H1 (cell line): ENCODE measurements at regions not wholly inside any gene's neighbourhood (a gene's known extent, or its start where the extent isn't known, plus 50 kb on each side); places are given as distances from the start of the nearest gene placed in this dataset.

Experiments
- CTCF ChIA-PET: fragments of 300-600 bp; sonication (Branson Sonifier 250); formaldehyde crosslinking; loops from one replicate; lab custom pipeline; 2021; ENCODE audit not compliant: partially characterized antibody; lab: Charles Lee
- POLR2A ChIA-PET: fragments of 300-600 bp; sonication (Branson Sonifier 250); formaldehyde crosslinking; loops from one replicate; lab custom pipeline; 2021; ENCODE audit warnings: inconsistent platforms; ENCODE audit not compliant: partially characterized antibody; lab: Charles Lee
- DNase-seq, 2 experiments: peaks; one replicate each; pipeline versions ENCODE4 v3.0.0 to v3.0.0-alpha.2; 2010 to 2022; ENCODE audit warnings: low spot score in 2 of 2, low read depth in 1 of 2, mixed read lengths in 1 of 2
- FAIRE-seq: peaks from 2 replicates; lab custom pipeline; 2011; peaks lifted over from hg19 to GRCh38; lab: Jason Lieb, UNC
- H2AFZ ChIP-seq: 2 replicates; pipeline ENCODE4 v1.8.1; 2012; ENCODE audit warnings: low read length, inconsistent platforms
- H2AK5ac ChIP-seq: 2 replicates; pipeline ENCODE4 v1.6.1; 2013; ENCODE audit warnings: low read depth, low read length
- H2BK120ac ChIP-seq: replicated peaks from 2 replicates; pipeline ENCODE3; 2013; ENCODE audit warnings: low read depth, low read length, inconsistent platforms
- H2BK12ac ChIP-seq: 2 replicates; pipeline ENCODE4 v1.6.1; 2013; ENCODE audit warnings: low read depth, low read length
- H2BK15ac ChIP-seq: 2 replicates; pipeline ENCODE4 v1.6.1; 2013; ENCODE audit warnings: low read length
- H2BK20ac ChIP-seq: 2 replicates; pipeline ENCODE4 v1.6.1; 2013; ENCODE audit warnings: low read length
- H2BK5ac ChIP-seq: 2 replicates; pipeline ENCODE4 v1.6.1; 2013; ENCODE audit warnings: low read depth, low read length
- H3K14ac ChIP-seq: 2 replicates; pipeline ENCODE4 v1.6.1; 2013; ENCODE audit warnings: inconsistent platforms; ENCODE audit not compliant: insufficient read length
- H3K18ac ChIP-seq: 2 replicates; pipeline ENCODE4 v1.6.1; 2013; ENCODE audit warnings: low read length; ENCODE audit errors: extremely low read depth
- H3K23ac ChIP-seq: 2 replicates; pipeline ENCODE4 v1.6.1; 2013; ENCODE audit warnings: inconsistent platforms; ENCODE audit not compliant: insufficient read length
- H3K23me2 ChIP-seq: 2 replicates; pipeline ENCODE4 v1.6.1; 2013; ENCODE audit warnings: low read depth, low read length
- H3K27ac ChIP-seq: 2 replicates; pipeline ENCODE4 v1.6.1; 2011; ENCODE audit warnings: low read depth, low read length, inconsistent platforms
- H3K27me3 ChIP-seq, 4 experiments: replicated peaks in 1 of 4; 1 replicate in 1 of 4; 2 replicates in 3 of 4; pipeline versions ENCODE4 v1.6.1 to v1.8.1; 2011 to 2013; ENCODE audit warnings: low read length in 3 of 4, mild to moderate bottlenecking in 3 of 4, inconsistent platforms in 2 of 4, mixed read lengths in 2 of 4, moderate library complexity in 1 of 4; ENCODE audit not compliant: control insufficient read depth in 3 of 4, insufficient read depth in 3 of 4; ENCODE audit errors: extremely low read depth in 1 of 4
- H3K36me3 ChIP-seq, 4 experiments: 2 replicates each; pipeline versions ENCODE4 v1.6.1 to v1.8.1; 2011 to 2013; ENCODE audit warnings: mild to moderate bottlenecking in 4 of 4, low read length in 3 of 4, moderate library complexity in 2 of 4, control low read depth in 1 of 4, inconsistent platforms in 1 of 4; ENCODE audit not compliant: insufficient read depth in 4 of 4, control insufficient read depth in 2 of 4
- H3K4ac ChIP-seq: replicated peaks from 2 replicates; pipeline ENCODE3; 2013; ENCODE audit warnings: low read length, low read depth, mixed read lengths, inconsistent platforms; ENCODE audit not compliant: insufficient read length
- H3K4me1 ChIP-seq, 4 experiments: replicated peaks in 1 of 4; 1 replicate in 1 of 4; 2 replicates in 3 of 4; pipeline versions ENCODE4 v1.6.1 to v1.8.1; 2011 to 2013; ENCODE audit warnings: low read length in 3 of 4, inconsistent platforms in 2 of 4, mixed read lengths in 1 of 4; ENCODE audit not compliant: insufficient read depth in 4 of 4, control insufficient read depth in 3 of 4
- H3K4me2 ChIP-seq, 2 experiments: 2 replicates each; pipeline versions ENCODE4 v1.6.1 to v1.8.1; 2011 to 2013; ENCODE audit warnings: low read depth in 2 of 2, low read length in 2 of 2, control low read depth in 1 of 2, inconsistent platforms in 1 of 2, mild to moderate bottlenecking in 1 of 2; ENCODE audit not compliant: insufficient read depth in 1 of 2
- H3K4me3 ChIP-seq, 4 experiments: fragments of 200-600, 300-600 bp in 1 of 4; sonication (generic), shearing (Covaris generic), sonication (Bioruptor Twin) in 1 of 4; 2 replicates each; pipeline versions ENCODE4 v1.5.1 to v1.8.1; 2011 to 2016; ENCODE audit warnings: low read length in 4 of 4, low read depth in 3 of 4, control low read depth in 2 of 4, inconsistent platforms in 2 of 4, mild to moderate bottlenecking in 2 of 4, mixed read lengths in 1 of 4, moderate library complexity in 1 of 4; ENCODE audit not compliant: insufficient read depth in 2 of 4; ENCODE audit errors: extremely low read depth in 1 of 4
- H3K56ac ChIP-seq: replicated peaks from 2 replicates; pipeline ENCODE3; 2013; ENCODE audit warnings: low read depth, mild to moderate bottlenecking, mixed read lengths, low read length, inconsistent platforms; ENCODE audit not compliant: insufficient read length
- H3K79me1 ChIP-seq: 2 replicates; pipeline ENCODE4 v1.6.1; 2013; ENCODE audit warnings: low read depth, low read length, control low read depth
- H3K79me2 ChIP-seq, 2 experiments: 2 replicates each; pipeline versions ENCODE4 v1.6.1 to v1.8.1; 2012 to 2013; ENCODE audit warnings: low read length in 2 of 2, mild to moderate bottlenecking in 2 of 2, inconsistent platforms in 1 of 2; ENCODE audit not compliant: insufficient read depth in 2 of 2, control insufficient read depth in 1 of 2
- H3K9ac ChIP-seq, 4 experiments: replicated peaks in 1 of 4; 1 replicate in 1 of 4; 2 replicates in 3 of 4; pipeline versions ENCODE4 v1.6.1 to v1.8.1; 2011 to 2013; ENCODE audit warnings: low read depth in 3 of 4, low read length in 3 of 4, control low read depth in 2 of 4, mild to moderate bottlenecking in 2 of 4, moderate library complexity in 2 of 4, inconsistent platforms in 1 of 4; ENCODE audit errors: extremely low read depth in 1 of 4
- H3K9me3 ChIP-seq, 2 experiments: 2 replicates each; pipeline versions ENCODE4 v1.6.1 to v1.8.1; 2012 to 2013; ENCODE audit warnings: mild to moderate bottlenecking in 2 of 2, moderate library complexity in 2 of 2, control low read depth in 1 of 2, inconsistent platforms in 1 of 2, low read depth in 1 of 2, low read length in 1 of 2, mixed read lengths in 1 of 2; ENCODE audit not compliant: insufficient read depth in 2 of 2
- H4K20me1 ChIP-seq, 2 experiments: replicated peaks in 1 of 2; 2 replicates each; pipeline versions ENCODE3 to v1.8.1; 2011 to 2013; ENCODE audit warnings: inconsistent platforms in 2 of 2, low read length in 2 of 2, mild to moderate bottlenecking in 1 of 2; ENCODE audit not compliant: insufficient read depth in 2 of 2, control insufficient read depth in 1 of 2
- H4K5ac ChIP-seq: 2 replicates; pipeline ENCODE4 v1.6.1; 2013; ENCODE audit warnings: low read length, low read depth, mixed read lengths, inconsistent platforms; ENCODE audit not compliant: insufficient read length
- H4K8ac ChIP-seq: 2 replicates; pipeline ENCODE4 v1.8.0; 2013; ENCODE audit warnings: mild to moderate bottlenecking, moderate library complexity, low read length, inconsistent platforms; ENCODE audit not compliant: insufficient read depth; ENCODE audit errors: extremely low read depth
- H4K91ac ChIP-seq: replicated peaks from 2 replicates; pipeline ENCODE3; 2013; ENCODE audit warnings: low read length, mixed read lengths, inconsistent platforms; ENCODE audit not compliant: insufficient read length
- ASH2L ChIP-seq: fragments of 200-600, 300-600 bp; sonication (generic); IDR thresholded peaks from one replicate; pipeline ENCODE4 v1.7.1; 2017; ENCODE audit warnings: low read length
- CHD2 ChIP-seq: IDR thresholded peaks from 2 replicates; pipeline ENCODE4 v1.6.1; 2012; ENCODE audit warnings: low read length, improper control_type of control experiment
- CTBP2 ChIP-seq: IDR thresholded peaks from 2 replicates; pipeline ENCODE4 v1.7.0; 2011; ENCODE audit warnings: borderline replicate concordance, mild to moderate bottlenecking, moderate library complexity, mixed read lengths, low read length; ENCODE audit not compliant: insufficient read depth, insufficient read length
- EZH2 ChIP-seq: fragments of 200-600 bp; sonication (generic); IDR thresholded peaks from 2 replicates; pipeline ENCODE4 v1.7.1; 2012; ENCODE audit warnings: low read depth, mild to moderate bottlenecking, moderate library complexity, low read length, inconsistent platforms; ENCODE audit not compliant: severe bottlenecking
- JUN ChIP-seq: IDR thresholded peaks from 2 replicates; pipeline ENCODE4 v1.6.1; 2011; ENCODE audit warnings: low read depth, mild to moderate bottlenecking, improper control_type of control experiment, low read length
- KDM1A ChIP-seq: fragments of 200-600, 300-600 bp; sonication (generic); IDR thresholded peaks from 2 replicates; pipeline ENCODE4 v1.7.1; 2016; ENCODE audit warnings: mild to moderate bottlenecking, low read length, borderline replicate concordance
- KDM5A ChIP-seq: fragments of 200-600 bp; IDR thresholded peaks from 2 replicates; pipeline ENCODE4 v1.7.1; 2012; ENCODE audit warnings: mild to moderate bottlenecking, low read length, inconsistent platforms, mixed read lengths
- PHF8 ChIP-seq: fragments of 200-600 bp; sonication (generic); conservative IDR thresholded peaks from 2 replicates; pipeline ENCODE4 v1.7.1; 2012; ENCODE audit warnings: low read depth, mild to moderate bottlenecking, inconsistent platforms, low read length, moderate library complexity
- POU5F1 ChIP-seq: IDR thresholded peaks from 2 replicates; pipeline ENCODE4 v1.6.1; 2011; ENCODE audit warnings: low read depth, mild to moderate bottlenecking, low read length, moderate library complexity
- SIN3A ChIP-seq, 2 experiments: IDR thresholded peaks in 1 of 2; conservative IDR thresholded peaks in 1 of 2; 2 replicates each; pipeline ENCODE4 v1.6.1; 2011 to 2012; ENCODE audit warnings: low read length in 2 of 2, improper control_type of control experiment in 1 of 2, low read depth in 1 of 2, mild to moderate bottlenecking in 1 of 2
- SIX5 ChIP-seq: IDR thresholded peaks from 2 replicates; pipeline ENCODE4 v1.6.1; 2011; ENCODE audit warnings: mild to moderate bottlenecking, low read depth, low read length
- TBP ChIP-seq: IDR thresholded peaks from 2 replicates; pipeline ENCODE4 v1.6.1; 2011; ENCODE audit warnings: low read depth, low read length, improper control_type of control experiment
- TEAD4 ChIP-seq: IDR thresholded peaks from 2 replicates; pipeline ENCODE4 v1.6.1; 2012; ENCODE audit warnings: low read depth, low read length, inconsistent platforms, mixed read lengths
- YY1 ChIP-seq: IDR thresholded peaks from 2 replicates; pipeline ENCODE4 v1.6.1; 2011; ENCODE audit warnings: low read depth, mild to moderate bottlenecking, low read length
- WGBS, 2 experiments: shearing (Covaris generic) in 1 of 2; methylation state at CpG; one replicate each; pipeline versions ENCODE4 v1.1.6 to v1.1.7; 2013 to 2015; ENCODE audit warnings: low lambda C conversion rate in 2 of 2, mixed read lengths in 2 of 2, inconsistent platforms in 1 of 2, low coverage in 1 of 2, missing lambda C conversion rate in 1 of 2; ENCODE audit not compliant: insufficient replicate concordance in 2 of 2, insufficient coverage in 1 of 2, insufficient read length in 1 of 2; ENCODE audit errors: extremely low coverage in 1 of 2, missing lambda C conversion rate in 1 of 2; 5-methylcytosine and 5-hydroxymethylcytosine counted together
- TF ChIP-seq, protein P1 (sequence below): IDR thresholded peaks from 2 replicates; pipeline ENCODE4 v1.6.1; 2011; ENCODE audit warnings: low read length, improper control_type of control experiment

GRCh38 chr15:88748081-88748480 is 55.2 kb upstream of the ACAN start:
- H3K27ac ChIP-seq, result no peak overlapping the region
- TF ChIP-seq, protein P1, sequence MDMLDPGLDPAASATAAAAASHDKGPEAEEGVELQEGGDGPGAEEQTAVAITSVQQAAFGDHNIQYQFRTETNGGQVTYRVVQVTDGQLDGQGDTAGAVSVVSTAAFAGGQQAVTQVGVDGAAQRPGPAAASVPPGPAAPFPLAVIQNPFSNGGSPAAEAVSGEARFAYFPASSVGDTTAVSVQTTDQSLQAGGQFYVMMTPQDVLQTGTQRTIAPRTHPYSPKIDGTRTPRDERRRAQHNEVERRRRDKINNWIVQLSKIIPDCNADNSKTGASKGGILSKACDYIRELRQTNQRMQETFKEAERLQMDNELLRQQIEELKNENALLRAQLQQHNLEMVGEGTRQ, result no peak
- TF ChIP-seq KDM1A, result no peak
- no peak for TF ChIP-seq CHD2
- TF ChIP-seq KDM5A, result no peak
- TF ChIP-seq YY1, result no peak
- no peak for TF ChIP-seq PHF8
- TF ChIP-seq CTBP2, result no peak
- no peak for TF ChIP-seq SIX5
- no peak for TF ChIP-seq JUN
- no peak for TF ChIP-seq TBP
- TF ChIP-seq ASH2L, result no peak
- TF ChIP-seq POU5F1, result no peak
- no peak for TF ChIP-seq TEAD4
- no peak for TF ChIP-seq SIN3A (conservative IDR thresholded peaks at IDR 0.05 in 1 of 2, IDR thresholded peaks at IDR 0.05 in 1 of 2; ENCODE audit: low read depth in 1 of 2, low read length in 2 of 2)
- no peak for TF ChIP-seq EZH2
- H2BK12ac ChIP-seq, result no peak overlapping the region

More at GRCh38 chr15:88748081-88748480, 55.2 kb upstream of the ACAN start:
- Histone ChIP-seq H3K4me2 (no peak overlapping the region), H3K79me2 (no peaks in the 10 kb centered on the region), H2BK5ac (no peak overlapping the region), H3K14ac (no peak overlapping the region), H4K20me1 (no peaks in the 10 kb centered on the region), H3K27me3 (no peaks in the 10 kb centered on the region), H2BK20ac (no peak overlapping the region), H2AK5ac (no peak overlapping the region), H4K5ac (no peak overlapping the region), H3K4ac (no peak overlapping the region), H3K4me3 (no peak overlapping the region), H2BK120ac (no peak overlapping the region), H3K9me3 (no peaks in the 10 kb centered on the region), H3K18ac (no peak overlapping the region), H3K23me2 (no peaks in the 10 kb centered on the region), H3K9ac (no peak overlapping the region), H2AFZ (no peak overlapping the region), H3K36me3 (no peaks in the 10 kb centered on the region), H4K8ac (no peak overlapping the region), H2BK15ac (no peak overlapping the region), H3K79me1 (no peaks in the 10 kb centered on the region), H3K23ac (no peak overlapping the region), H4K91ac (no peak overlapping the region), H3K4me1 (peaks cover 0 to 6% (median 4%) of the 10 kb centered on the region in 4 experiments; a peak in 5 of 7 replicates), H3K56ac (no peak overlapping the region)
- 84% methylated on average over 3 of the region's 3 CpGs; no CpG with 5 or more reads in 1 of the 2 experiments for WGBS, 2 experiments
- FAIRE-seq (no peak), DNase-seq (no peak)
- POLR2A ChIA-PET, result no interaction called here
- CTCF ChIA-PET, result no interaction called here
